HG03066 (cell line): ENCODE measurements at regions not wholly inside any gene's neighbourhood (a gene's known extent, or its start where the extent isn't known, plus 50 kb on each side); places are given as distances from the start of the nearest gene placed in this dataset.

Experiments used
- ATAC-seq: cut with Tn5 transposase; IDR thresholded peaks from one replicate; pipeline ENCODE4 v1.9.1; 2021; ENCODE audit warnings: low read depth; ENCODE audit not compliant: unreplicated experiment

GRCh38 chr7:25886387-25887240 lies 265.4 kb upstream of the NFE2L3 start:
- ATAC-seq = no peak

GRCh38 chr7:25887266-25887665 lies 264.7 kb upstream of the NFE2L3 start:
- no peak for ATAC-seq

- no peak for ATAC-seq
Observed at GRCh38 chr7:25887795-25888559, 264.0 kb upstream of the NFE2L3 start.

- no peak for ATAC-seq
Observed at GRCh38 chr7:25889765-25890164, 262.2 kb upstream of the NFE2L3 start.

GRCh38 chr7:25891591-25891990 lies 260.4 kb upstream of the NFE2L3 start:
- no peak for ATAC-seq

- ATAC-seq = no peak
Observed at GRCh38 chr7:25893436-25893835, 258.6 kb upstream of the NFE2L3 start.

GRCh38 chr7:25894002-25894901 lies 257.7 kb upstream of the NFE2L3 start:
- peak; percentile 57 for ATAC-seq

- ATAC-seq = peak; percentile 59
Observed at GRCh38 chr7:25894902-25895791, 256.9 kb upstream of the NFE2L3 start.

GRCh38 chr7:25895792-25896171 lies 256.2 kb upstream of the NFE2L3 start:
- no peak for ATAC-seq

- ATAC-seq = no peak
Observed at GRCh38 chr7:25897261-25897782, 254.7 kb upstream of the NFE2L3 start.

- ATAC-seq = no peak
Observed at GRCh38 chr7:25900245-25900644, 251.8 kb upstream of the NFE2L3 start.

- ATAC-seq = no peak
Observed at GRCh38 chr7:25900877-25901276, 251.1 kb upstream of the NFE2L3 start.

- no peak for ATAC-seq
Observed at GRCh38 chr7:25901658-25902057, 250.3 kb upstream of the NFE2L3 start.

GRCh38 chr7:25906003-25906402 lies 246.0 kb upstream of the NFE2L3 start:
- no peak for ATAC-seq

- no peak for ATAC-seq
Observed at GRCh38 chr7:25906760-25907159, 245.2 kb upstream of the NFE2L3 start.

GRCh38 chr7:25907214-25907613 lies 244.8 kb upstream of the NFE2L3 start:
- ATAC-seq = no peak

GRCh38 chr7:25907731-25908130 lies 244.3 kb upstream of the NFE2L3 start:
- ATAC-seq = no peak

- ATAC-seq = no peak
Observed at GRCh38 chr7:25908154-25908949, 243.6 kb upstream of the NFE2L3 start.
